GM21528 (cell line): ENCODE measurements at regions not wholly inside any gene's neighbourhood (a gene's known extent, or its start where the extent isn't known, plus 50 kb on each side); places are given as distances from the start of the nearest gene placed in this dataset.
A peak's percentile ranks its signal among the peaks of the same experiment; 100 is the strongest.
"Not testable (repeated sequence)": the region's sequence is repeated elsewhere in the genome, so short reads cannot be mapped to it uniquely, and the experiment has no call there.

Experiments used
- ATAC-seq: cut with Tn5 transposase; IDR thresholded peaks from one replicate; pipeline ENCODE4 v1.9.1; 2021; ENCODE audit warnings: mild to moderate bottlenecking, moderate library complexity; ENCODE audit not compliant: unreplicated experiment, low FRiP score

GRCh38 chr7:142575351-142575750, 173.9 kb upstream of the PRSS1 start:
- not testable (repeated sequence) for ATAC-seq

GRCh38 chr7:142571581-142571980, 177.7 kb upstream of the PRSS1 start:
- no peak for ATAC-seq

- ATAC-seq = no peak
These were observed 179.4 kb upstream of the PRSS1 start for GRCh38 chr7:142569851-142570250.

DNA sequence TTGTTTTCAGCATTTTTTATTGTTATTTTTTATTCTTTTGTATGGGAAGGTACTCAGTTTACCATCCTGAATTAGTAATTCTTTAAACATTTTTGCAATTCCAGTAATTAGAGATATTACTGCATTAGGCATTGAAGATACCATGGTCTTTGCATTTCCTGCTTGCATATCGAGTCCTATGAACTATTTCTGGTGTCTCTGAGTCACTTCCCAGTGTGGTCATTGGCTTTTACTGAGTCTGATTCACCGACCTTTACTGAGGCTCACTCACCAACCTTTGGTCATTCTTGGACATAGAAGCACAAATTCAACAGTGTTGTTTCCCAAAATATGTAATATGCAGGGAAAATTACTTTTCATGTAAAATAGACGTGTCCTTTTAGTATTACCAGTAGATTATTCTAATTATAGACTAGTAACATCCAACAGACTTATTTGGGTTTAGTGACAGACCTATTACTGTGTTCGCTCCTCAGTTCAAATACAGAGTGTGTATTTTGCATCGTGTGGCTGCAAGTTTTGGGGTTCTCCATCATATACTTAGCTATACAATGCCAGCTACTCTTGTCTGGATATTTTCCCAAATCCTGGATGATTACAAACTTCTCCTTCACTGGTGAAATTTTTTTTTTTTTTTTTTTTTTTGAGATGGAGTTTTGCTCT, 180.7 kb upstream of the PRSS1 start:
- ATAC-seq = no peak

- ATAC-seq = no peak
These were observed 181.8 kb upstream of the PRSS1 start for GRCh38 chr7:142567201-142568075.

DNA sequence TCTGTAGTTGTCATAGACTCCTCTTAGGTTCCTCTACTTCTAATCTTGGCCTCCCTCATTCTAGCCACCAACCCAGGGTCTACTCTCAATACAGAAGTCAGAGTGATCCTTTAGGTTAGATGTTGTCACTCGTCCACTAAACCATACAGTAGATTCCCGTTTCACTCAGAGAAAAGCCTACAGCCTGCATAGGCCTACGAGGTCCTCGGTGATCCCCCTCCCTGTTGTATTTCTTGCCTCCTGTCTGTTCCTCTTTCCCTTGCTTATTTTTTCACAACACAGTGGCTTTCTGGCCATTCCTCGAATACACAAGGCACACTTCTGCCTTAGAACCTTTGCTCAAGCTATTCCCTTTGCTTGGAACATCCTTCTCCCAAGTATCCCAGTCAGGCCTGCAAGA, 183.0 kb upstream of the PRSS1 start:
- ATAC-seq = no peak

- not testable (repeated sequence) for ATAC-seq
These were observed 185.1 kb upstream of the PRSS1 start for GRCh38 chr7:142564125-142564524.

GRCh38 chr7:142563470-142563869, 185.8 kb upstream of the PRSS1 start:
- no peak for ATAC-seq

DNA sequence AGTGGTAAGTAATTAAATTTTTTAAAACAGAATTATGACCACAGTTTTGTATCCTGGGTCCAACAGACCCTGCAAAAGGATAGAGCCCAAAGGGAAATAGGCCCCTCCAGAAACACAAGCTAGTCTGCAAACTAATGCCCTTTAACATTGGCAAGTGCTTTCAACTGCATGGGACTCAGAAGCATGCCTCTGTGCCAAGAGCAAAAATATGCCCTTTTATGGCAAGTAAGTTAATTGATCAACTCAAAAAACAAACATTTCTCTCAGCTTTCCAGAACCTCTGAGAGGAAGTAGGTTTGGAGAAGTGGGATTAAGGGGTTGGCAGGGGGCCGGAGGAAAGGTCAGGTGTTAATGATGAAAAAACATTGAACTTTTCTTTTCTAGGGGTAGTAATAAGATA, 186.6 kb upstream of the PRSS1 start:
- no peak for ATAC-seq

DNA sequence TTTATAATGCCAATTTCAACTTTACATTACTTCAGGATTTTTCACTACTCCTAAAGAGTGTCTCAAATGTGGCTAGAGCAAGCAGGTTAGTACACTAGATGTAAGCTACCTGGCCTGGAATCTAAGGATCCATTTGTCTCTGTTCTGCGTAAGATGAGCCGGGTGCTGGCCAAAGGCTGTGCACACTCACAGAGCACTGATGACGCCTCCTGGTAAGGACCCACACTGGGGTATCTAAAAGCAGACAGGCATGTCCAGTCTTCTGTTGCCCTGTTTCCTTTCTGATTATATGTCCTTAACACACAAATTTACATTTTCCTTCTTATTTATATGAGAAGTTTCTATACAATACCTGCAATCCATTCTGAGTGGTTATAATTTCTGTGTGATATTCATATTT, 187.9 kb upstream of the PRSS1 start:
- not testable (repeated sequence) for ATAC-seq

- ATAC-seq = not testable (repeated sequence)
These were observed 188.5 kb upstream of the PRSS1 start for GRCh38 chr7:142560770-142561169.

GRCh38 chr7:142560166-142560565, 189.1 kb upstream of the PRSS1 start:
- ATAC-seq = no peak

GRCh38 chr7:142557971-142558582, 191.2 kb upstream of the PRSS1 start:
- peak; percentile 91 for ATAC-seq

DNA sequence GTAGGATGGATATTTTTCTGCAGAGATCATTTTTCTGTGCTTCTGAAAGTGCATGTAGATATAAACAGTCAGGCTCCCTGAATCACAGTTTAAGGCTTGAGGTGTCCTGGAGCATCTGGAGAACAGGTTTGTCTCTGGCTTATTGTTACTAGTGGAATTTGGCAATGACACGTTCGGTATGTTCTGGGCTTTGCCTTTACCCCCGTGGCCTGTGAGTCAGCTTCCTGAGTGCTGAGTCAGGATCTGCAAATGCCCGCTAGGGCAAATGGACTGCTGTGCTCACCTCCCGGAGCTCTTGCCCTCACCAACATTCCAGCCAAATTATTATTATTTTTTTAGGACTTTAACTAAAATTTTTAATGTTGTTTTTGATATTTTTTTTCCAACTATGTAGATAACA, 192.5 kb upstream of the PRSS1 start:
- no peak for ATAC-seq

DNA sequence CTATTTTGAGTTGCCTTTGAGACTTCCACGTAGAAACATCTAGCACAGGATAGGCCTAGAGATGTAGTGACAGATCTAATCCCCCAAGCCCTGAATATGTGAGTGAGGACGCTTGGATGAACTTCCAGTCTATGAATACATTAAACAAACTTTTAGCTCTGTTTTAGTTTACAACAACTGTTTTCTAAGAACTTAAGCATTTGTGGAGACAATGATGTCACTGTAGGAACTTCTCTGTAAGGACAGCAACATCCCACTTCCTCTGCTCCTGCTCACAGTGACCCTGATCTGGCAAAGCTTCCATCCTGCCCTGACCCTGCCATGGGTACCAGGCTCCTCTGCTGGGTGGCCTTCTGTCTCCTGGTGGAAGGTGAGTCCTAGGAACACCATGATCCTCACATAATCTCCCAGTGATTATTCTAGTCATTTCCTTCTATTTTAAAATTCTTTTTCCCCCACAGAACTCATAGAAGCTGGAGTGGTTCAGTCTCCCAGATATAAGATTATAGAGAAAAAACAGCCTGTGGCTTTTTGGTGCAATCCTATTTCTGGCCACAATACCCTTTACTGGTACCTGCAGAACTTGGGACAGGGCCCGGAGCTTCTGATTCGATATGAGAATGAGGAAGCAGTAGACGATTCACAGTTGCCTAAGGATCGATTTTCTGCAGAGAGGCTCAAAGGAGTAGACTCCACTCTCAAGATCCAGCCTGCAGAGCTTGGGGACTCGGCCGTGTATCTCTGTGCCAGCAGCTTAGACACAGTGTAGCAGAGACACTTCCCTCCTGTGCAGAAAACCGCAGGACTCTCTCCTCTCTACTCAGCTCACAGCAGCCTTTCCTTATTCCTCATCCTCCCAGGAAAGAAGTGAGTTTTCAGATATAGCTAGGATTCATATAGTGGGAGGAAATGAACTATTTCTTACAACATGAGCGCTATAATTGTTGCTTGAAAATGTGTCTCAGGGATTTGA, 194.4 kb upstream of the PRSS1 start:
- no peak for ATAC-seq

GRCh38 chr7:142553216-142553615, 196.1 kb upstream of the PRSS1 start:
- ATAC-seq = no peak

DNA sequence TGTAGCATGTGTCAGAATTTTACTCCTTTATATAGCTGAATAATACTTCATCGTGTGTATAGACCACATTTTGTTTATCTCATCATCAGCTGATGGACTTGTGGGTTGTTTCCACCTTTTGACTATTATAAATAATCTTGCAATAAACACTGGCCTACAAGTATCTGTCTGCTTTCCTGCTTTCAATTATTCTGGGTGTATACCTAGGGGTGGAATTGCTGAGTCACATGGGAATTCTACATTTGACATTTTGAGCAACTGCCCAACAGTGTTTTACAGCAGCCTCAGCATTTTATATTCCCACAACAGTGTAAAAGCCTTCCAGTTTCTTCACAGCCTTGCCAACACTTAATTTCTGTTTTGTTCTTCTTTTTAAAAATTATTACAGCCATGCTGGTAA, 200.3 kb upstream of the PRSS1 start:
- ATAC-seq = no peak

DNA sequence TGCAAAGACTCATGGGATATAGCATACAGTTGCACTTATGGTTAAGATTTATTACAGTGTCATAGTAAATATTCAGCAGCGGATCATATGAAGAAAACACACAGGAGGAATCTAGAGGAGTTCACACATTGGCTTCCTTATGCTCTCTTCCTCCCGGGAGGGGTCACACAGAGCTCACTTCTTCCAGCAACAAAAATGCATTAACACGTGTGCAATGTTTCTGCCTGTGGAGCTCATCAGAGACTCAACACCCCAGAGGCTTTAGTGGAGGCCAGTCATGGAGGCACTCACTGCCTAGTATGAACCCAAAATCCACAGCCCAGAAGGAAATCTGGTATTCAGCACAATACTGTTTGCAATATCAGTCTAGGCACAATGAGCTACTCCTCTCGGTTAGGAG, 202.8 kb upstream of the PRSS1 start:
- no peak for ATAC-seq

DNA sequence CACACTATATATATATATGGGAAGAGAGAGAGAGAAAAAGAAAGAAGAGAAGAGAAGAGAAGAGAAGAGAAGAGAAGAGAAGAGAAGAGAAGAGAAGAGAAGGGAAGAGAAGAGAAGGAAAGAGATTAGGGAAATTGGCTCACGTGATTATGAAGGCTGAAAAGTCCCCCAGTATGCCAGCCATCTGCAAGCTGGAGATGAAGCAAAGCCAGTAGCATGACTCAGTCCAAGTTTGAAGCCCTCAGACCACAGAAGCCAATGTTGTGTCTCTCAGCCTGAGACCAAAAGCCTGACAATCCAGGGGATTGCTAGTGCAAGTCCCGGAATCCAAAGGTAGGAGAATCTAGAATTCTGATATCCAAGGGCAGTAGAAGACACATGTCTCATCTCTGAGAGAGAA, 206.3 kb upstream of the PRSS1 start:
- ATAC-seq = no peak

DNA sequence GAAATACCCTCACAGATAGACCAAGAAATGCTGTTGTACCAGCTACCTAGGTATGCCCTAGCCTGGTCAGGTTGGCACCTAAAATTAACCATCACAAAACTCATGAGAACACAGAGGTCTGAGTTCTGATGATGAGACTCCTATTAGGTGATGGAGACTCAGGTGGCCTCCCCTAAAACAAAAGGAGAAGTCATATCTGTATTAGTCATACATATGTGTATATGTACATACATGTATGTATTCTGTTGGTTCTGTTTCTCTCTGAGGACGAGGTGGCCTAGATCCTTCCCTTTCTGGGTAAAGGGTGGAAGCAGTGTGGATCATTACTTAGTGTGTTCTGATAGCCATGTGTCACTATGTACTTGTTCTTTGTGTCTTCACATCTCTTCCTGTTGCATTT, 207.2 kb upstream of the PRSS1 start:
- no peak for ATAC-seq
